NCI-H1436 treated with DMSO at 0.1 percent for 48 hours (cell line): ENCODE measurements at regions not wholly inside any gene's neighbourhood (a gene's known extent, or its start where the extent isn't known, plus 50 kb on each side); places are given as distances from the start of the nearest gene placed in this dataset.

Source experiments
- DNase-seq: peaks from one replicate; lab custom pipeline; 2025; lab: John Stamatoyannopoulos, UW

DNA sequence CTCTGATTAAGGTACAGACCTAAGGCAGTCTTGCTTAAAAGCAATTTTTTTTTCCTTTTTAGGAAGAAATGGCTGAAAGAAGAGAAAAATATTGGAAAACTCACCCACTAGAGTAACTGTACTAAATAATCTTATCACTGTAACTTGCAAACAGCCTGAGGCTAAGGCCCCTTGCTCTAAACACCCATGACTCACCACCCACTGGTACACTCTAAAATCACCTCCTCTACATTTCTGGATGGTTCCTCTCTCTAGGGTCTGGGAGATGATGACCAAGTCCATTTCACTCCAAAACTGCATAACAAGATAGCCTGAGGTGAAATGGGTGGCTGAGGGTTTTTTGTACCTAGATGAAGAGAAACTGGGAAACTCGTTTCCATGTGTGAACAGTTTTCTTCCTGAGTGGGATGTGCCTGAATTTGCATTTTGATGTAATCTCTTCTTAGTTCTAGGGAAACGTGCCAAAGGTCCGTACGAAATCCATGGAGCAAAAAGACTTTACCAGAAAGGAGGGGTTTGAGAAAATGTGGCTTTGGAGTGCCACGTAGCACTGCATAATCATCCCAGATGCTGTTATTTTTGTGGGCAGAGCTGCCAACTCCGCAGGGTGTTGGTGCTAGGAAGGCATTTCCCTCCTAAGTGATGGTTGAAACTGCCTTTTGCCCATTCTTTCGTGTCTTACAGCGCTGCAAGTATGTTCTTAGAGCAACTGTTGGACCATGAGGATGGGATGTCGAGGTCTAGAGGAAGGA, 113.5 kb upstream of the C10orf90 start:
- no peak for DNase-seq

DNA sequence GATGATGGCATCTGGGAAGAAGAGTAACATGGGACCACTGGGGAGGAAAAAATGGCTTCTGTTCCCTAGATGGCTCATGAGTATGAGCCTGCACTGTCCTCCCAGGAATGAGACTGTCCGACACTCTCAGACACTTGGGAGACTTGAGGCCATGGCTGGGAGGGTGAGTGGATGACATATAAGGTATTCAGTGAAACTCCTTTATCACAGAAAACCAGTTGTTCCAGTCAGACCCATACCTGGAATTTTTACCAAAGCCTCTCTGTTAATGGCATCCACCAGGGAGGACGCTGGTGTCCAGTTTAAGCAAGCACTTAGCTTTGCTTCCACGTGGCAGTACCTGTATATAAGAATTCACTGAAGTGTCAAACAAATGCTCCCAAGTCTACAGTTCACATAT, 116.7 kb upstream of the C10orf90 start:
- no peak for DNase-seq

GRCh38 chr10:126795318-126795717, 109.9 kb upstream of the DOCK1 start:
- no peak for DNase-seq

DNA sequence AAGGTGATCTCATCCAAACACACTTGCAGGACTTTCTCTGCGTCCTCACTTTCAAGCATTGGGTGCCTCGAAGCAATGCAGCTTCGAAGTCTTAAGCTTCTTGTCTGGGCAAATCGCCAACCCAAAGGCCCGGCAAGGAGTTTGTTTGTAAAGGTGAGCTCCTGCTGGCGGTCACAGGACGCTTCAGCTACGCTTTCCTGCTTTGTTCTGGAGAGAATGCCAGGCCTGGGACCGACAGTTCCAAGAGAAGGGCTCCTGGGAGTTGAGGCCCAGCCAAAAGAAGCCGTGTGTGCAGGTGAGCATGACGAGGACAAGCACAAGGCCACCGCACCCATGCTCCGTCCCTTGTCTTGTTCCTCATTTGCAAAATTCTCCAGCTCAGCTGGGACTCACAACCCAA, 106.6 kb upstream of the DOCK1 start:
- no peak for DNase-seq

DNA sequence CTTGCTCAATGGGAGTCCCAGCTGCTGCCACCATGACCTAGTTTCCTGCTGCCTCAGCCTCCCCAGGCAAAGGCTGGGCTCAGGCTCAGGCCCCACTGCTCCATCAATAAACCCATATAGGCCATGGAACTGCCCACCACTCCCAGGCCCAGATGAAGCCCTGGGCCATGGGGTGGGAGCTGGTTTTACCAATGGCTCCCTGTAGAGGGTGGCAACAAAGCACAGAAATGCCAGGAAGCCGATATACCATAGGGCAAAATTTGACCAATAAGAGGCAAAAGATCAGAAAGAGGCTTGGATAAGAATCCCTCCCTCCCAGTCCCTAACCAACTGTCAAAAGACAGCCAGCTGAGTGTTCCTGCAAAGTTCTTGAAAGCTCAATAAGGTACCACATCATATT, 101.8 kb upstream of the DOCK1 start:
- DNase-seq, result no peak

DNA sequence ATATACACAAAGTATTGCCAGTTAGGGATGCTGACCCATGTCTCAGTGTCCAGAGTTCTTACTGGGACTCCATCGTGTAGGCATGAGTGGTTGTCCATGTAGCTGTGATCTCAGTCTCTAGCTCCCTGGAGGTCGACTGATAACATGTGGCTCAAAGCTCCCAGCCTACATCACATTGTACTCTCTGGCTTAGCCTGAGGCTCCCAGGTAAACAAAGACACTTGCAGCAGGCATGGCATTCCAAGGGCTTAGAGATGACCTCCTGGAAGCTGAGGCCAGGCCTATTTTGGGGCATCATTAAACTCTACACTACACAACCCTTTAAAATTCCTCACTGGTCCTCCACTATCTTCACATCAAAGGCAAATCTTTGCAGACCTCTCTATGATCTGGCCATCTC, 100.8 kb upstream of the DOCK1 start:
- DNase-seq, result no peak

DNA sequence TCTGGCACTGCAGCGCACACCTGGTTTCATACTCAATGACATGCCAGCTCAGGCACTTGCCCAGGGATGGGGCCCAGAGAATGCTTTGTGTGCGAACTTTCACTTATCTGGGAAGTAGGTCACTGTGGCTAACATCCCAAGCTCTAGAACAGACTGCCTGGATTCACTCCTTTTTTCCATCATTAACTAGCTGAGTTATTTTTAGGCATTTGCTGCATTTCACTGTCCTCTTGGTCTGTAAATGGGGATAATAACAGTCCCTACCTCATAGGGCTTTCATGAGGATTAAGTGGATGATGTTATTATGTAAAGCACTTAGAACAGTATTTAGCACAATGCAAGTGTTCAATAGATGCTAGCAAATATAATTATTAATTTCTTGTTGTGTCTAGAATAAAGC, 98.7 kb upstream of the DOCK1 start:
- DNase-seq, result no peak

GRCh38 chr10:126806991-126807702, 98.1 kb upstream of the DOCK1 start:
- no peak for DNase-seq

- DNase-seq, result no peak
Observed at GRCh38 chr10:126808103-126808502, 97.1 kb upstream of the DOCK1 start.

DNA sequence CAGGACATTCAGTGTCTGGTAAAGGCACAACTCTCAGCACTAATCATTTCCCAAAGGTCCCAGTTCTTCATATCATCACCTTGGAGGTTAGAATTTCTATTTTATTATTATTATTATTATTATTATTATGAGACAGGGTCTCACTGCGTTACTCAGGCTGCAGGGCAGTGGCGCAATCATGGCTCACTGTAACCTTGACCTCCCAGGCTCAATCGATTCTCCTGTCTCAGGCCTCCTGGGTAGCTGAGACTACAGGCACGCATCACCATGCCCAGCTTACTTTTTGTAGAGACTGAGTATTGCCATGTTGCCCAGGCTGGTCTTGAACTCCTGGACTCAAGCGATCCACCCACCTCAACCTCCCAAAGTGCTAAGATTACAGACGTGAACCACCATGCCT, 91.8 kb upstream of the DOCK1 start:
- DNase-seq, result no peak

- DNase-seq, result no peak
Observed at GRCh38 chr10:126833542-126833941, 71.7 kb upstream of the DOCK1 start.

- no peak for DNase-seq
Observed at GRCh38 chr10:126836009-126836408, 69.2 kb upstream of the DOCK1 start.

GRCh38 chr10:126838316-126838715, 66.9 kb upstream of the DOCK1 start:
- peak; percentile 59 for DNase-seq

DNA sequence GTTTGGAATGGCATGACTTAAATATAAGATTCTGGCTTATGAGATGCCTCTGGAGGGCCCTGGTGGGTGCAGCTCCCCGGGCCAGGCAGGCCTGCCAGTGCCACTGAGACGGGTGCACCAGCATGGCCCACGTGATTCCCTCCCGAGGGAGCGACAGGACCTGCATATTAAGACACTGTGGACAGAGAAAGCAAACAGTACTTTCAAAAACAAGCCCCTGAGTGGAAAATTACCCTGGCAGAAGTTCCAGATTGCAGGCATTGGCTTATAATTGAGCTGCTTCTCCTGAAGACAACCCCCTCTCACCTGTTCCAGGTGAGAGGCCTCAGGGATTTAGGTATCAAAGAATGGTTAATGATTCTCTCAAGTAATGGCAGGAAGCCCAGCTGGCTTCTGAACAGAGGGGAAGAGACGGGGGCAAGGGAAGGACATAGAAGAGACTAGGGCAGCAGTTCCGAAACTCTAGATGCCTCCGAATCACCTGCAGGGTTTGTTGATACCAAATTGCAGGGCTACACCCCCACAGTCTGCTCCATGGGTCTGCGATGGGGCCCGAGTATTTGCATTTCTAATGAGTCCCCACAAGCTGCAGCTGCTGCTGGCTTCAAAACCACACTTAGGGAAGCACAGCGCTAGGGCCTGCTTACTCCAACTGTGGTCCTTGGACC, 66.0 kb upstream of the DOCK1 start:
- DNase-seq, result peak; percentile 99

- DNase-seq, result peak; percentile 1
Observed at GRCh38 chr10:126840576-126841135, 64.6 kb upstream of the DOCK1 start.

- no peak for DNase-seq
Observed at GRCh38 chr10:126841341-126841895, 63.8 kb upstream of the DOCK1 start.

DNA sequence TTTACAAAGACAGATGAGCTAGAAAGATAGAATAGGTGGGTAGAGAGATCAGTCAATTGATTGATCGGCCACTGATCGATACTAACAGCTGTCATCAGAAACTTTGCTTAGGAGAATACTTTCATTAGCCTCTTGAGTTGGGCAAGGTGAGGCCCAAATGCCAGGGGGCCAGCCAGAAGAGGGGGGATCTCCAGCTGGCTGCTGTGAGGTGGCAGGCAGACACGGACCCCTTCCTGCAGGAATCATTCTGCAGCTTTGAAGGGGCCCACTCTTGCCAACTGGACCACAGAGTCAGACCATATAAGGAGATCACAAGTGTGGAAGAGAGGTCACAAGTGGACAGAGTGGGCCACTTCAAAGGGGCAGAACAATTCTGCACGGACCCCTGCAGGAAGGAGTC, 62.9 kb upstream of the DOCK1 start:
- no peak for DNase-seq

- DNase-seq, result peak; percentile 1
Observed at GRCh38 chr10:126842836-126843235, 62.4 kb upstream of the DOCK1 start.

DNA sequence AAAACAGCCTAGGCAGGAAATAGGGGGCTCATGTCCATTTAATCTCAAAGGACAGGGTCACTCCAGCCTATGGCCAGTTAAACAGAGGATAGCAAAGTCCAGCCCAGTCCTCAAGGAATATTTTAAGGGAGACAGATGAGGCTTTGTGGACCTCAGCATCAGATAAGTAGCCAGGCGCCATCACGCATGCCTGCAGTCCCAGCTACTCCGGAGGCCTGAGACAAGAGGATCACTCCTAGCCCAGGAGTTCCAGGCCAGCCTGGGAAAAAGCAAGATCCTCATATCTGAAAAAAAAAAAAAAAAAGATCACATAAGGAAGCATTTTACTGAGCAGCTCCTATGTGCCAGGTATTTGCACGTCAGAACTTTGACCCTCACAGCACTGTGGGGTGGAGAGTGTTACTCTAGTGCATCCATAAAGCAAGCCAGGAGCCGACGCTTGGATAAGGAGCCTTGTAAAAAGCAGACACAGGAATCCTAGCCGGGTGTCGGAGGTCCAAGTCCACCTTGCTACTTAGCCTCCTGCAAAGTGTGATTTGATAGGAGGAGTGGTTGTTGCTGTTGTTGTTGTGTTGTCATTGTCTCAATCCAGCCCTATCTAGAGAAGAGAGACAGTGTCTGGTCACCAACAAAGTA, 61.8 kb upstream of the DOCK1 start:
- no peak for DNase-seq

DNA sequence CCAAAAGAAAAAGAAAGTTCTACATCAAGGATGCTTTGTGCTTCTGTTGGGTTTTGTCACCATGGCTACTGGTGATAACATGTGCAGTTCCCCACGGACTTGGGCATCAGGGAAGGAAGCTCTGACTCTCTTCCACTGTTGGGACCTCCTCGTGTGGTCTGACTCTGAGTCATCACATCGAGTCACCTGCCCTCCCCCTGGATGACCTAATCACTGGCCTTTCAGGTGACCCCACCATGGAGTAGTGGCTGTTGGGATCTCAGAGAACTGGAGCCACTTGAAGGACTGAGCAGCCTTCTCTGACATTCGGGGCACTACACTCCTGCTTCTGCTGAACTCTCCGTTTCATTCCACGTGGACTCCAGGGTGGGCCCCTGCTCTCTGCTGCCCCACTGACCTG, 60.8 kb upstream of the DOCK1 start:
- no peak for DNase-seq

DNA sequence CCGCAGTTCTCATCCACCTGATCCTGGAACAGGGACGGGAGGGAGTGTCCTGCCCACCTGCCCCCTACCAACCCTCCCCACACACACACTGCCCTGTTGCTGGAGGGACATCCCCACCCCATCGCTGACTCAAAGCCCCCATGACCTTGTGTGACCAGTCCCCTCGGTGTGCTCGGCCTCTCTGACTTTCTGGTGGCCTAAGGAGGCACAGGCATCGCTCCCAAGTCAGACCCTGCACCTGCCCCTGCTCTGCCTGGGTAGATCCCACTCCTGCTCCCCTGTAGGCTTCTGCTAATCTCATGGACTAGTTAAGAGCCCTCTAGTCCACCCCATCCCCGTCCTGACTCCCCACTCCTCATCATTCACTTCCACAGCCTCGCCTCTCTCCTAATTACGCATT, 58.8 kb upstream of the DOCK1 start:
- DNase-seq, result no peak

GRCh38 chr10:126846959-126847358, 58.3 kb upstream of the DOCK1 start:
- DNase-seq, result no peak
